Neural cell (in vitro differentiated cells): ENCODE measurements at regions not wholly inside any gene's neighbourhood (a gene's known extent, or its start where the extent isn't known, plus 50 kb on each side); places are given as distances from the start of the nearest gene placed in this dataset.

Experiments
- H2AFZ ChIP-seq: fragments of 200-600, 300-800 bp; sonication (generic), shearing (Covaris generic); 2 replicates; pipeline ENCODE4 v1.6.0; 2014; ENCODE audit warnings: low read depth, mild to moderate bottlenecking, antibody characterized with exemption, low read length, moderate library complexity
- H3F3A ChIP-seq: fragments of 200-600 bp; shearing (Covaris generic); 2 replicates; pipeline ENCODE4 v1.6.1; 2016; ENCODE audit warnings: mild to moderate bottlenecking, moderate library complexity, mixed read lengths, antibody characterized with exemption, low read length; ENCODE audit not compliant: insufficient read depth, poor library complexity, severe bottlenecking
- H3K27ac ChIP-seq: fragments of 200-600, 300-800 bp; sonication (generic), shearing (Covaris generic); 2 replicates; pipeline ENCODE4 v1.5.1; 2014; ENCODE audit warnings: mild to moderate bottlenecking, low read length, moderate library complexity
- H3K27me3 ChIP-seq: fragments of 300-800, 200-600 bp; sonication (generic), shearing (Covaris generic); 2 replicates; pipeline ENCODE4 v1.6.0; 2014; ENCODE audit warnings: mild to moderate bottlenecking, low read depth, low read length, moderate library complexity; ENCODE audit not compliant: insufficient read depth
- H3K36me3 ChIP-seq: fragments of 300-800, 200-600 bp; sonication (generic), shearing (Covaris generic); 2 replicates; pipeline ENCODE4 v1.5.1; 2014; ENCODE audit warnings: mild to moderate bottlenecking, antibody characterized with exemption, low read length, moderate library complexity; ENCODE audit not compliant: insufficient read depth
- H3K4me2 ChIP-seq: fragments of 300-800, 200-600 bp; sonication (generic), shearing (Covaris generic); 2 replicates; pipeline ENCODE4 v1.6.0; 2014; ENCODE audit warnings: mild to moderate bottlenecking, low read length
- H3K4me3 ChIP-seq: fragments of 300-800, 200-600 bp; sonication (generic), shearing (Covaris generic); 2 replicates; pipeline ENCODE4 v1.5.1; 2014; ENCODE audit warnings: mild to moderate bottlenecking, low read length, moderate library complexity
- H3K79me2 ChIP-seq: fragments of 200-600 bp; shearing (Covaris generic); replicated peaks from 2 replicates; pipeline ENCODE4 v1.6.0; 2014; ENCODE audit warnings: mild to moderate bottlenecking, low read length, moderate library complexity; ENCODE audit not compliant: insufficient read depth
- H3K9ac ChIP-seq: fragments of 300-800, 200-600 bp; sonication (generic), shearing (Covaris generic); 2 replicates; pipeline ENCODE4 v1.6.1; 2016; ENCODE audit warnings: mild to moderate bottlenecking, low read length, mixed read lengths
- H3K9me2 ChIP-seq: fragments of 200-600 bp; shearing (Covaris generic); 2 replicates; pipeline ENCODE4 v1.6.1; 2016; ENCODE audit warnings: mild to moderate bottlenecking, low read length, mixed read lengths; ENCODE audit not compliant: insufficient read depth
- H3K9me3 ChIP-seq: fragments of 200-600, 300-800 bp; sonication (generic), shearing (Covaris generic); 2 replicates; pipeline ENCODE4 v1.6.1; 2016; ENCODE audit warnings: mild to moderate bottlenecking, mixed run types, low read length, moderate library complexity, mixed read lengths
- H4K20me1 ChIP-seq: fragments of 200-600 bp; shearing (Covaris generic); 2 replicates; pipeline ENCODE4 v1.6.1; 2016; ENCODE audit warnings: mild to moderate bottlenecking, mixed run types; ENCODE audit not compliant: insufficient read depth
- CTCF ChIP-seq: fragments of 450-650 bp; IDR thresholded peaks from 2 replicates; pipeline ENCODE4 v1.5.1; 2014; ENCODE audit warnings: antibody characterized with exemption, mild to moderate bottlenecking, moderate library complexity; ENCODE audit not compliant: poor library complexity, severe bottlenecking
- EP300 ChIP-seq: fragments of 450-650 bp; conservative IDR thresholded peaks from 2 replicates; pipeline ENCODE4 v1.6.1; 2014; ENCODE audit warnings: antibody characterized with exemption, mild to moderate bottlenecking, moderate library complexity; ENCODE audit not compliant: poor library complexity, severe bottlenecking
- EZH2 ChIP-seq: fragments of 200-600, 300-800 bp; shearing (Covaris generic), sonication (generic); IDR thresholded peaks from 2 replicates; pipeline ENCODE4 v1.6.1; 2014; ENCODE audit warnings: antibody characterized with exemption, low read length, borderline replicate concordance, mild to moderate bottlenecking; ENCODE audit not compliant: insufficient read depth, poor library complexity, severe bottlenecking
- MXI1 ChIP-seq: fragments of 450-650 bp; conservative IDR thresholded peaks from 2 replicates; pipeline ENCODE4 v1.6.1; 2014; ENCODE audit warnings: antibody characterized with exemption, mild to moderate bottlenecking; ENCODE audit not compliant: poor library complexity, severe bottlenecking
- POLR2AphosphoS5 ChIP-seq: IDR thresholded peaks from 2 replicates; pipeline ENCODE4 v1.6.1; 2012
- RAD21 ChIP-seq: fragments of 450-650 bp; conservative IDR thresholded peaks from 2 replicates; pipeline ENCODE4 v1.6.1; 2014; ENCODE audit warnings: antibody characterized with exemption, mild to moderate bottlenecking, moderate library complexity
- REST ChIP-seq: IDR thresholded peaks from 2 replicates; pipeline ENCODE4 v1.6.1; 2012; ENCODE audit warnings: borderline replicate concordance
- SMC3 ChIP-seq: fragments of 450-650 bp; conservative IDR thresholded peaks from 2 replicates; pipeline ENCODE4 v1.6.1; 2014; ENCODE audit warnings: antibody characterized with exemption, mild to moderate bottlenecking, moderate library complexity; ENCODE audit not compliant: poor library complexity
- TAF1 ChIP-seq: IDR thresholded peaks from 2 replicates; pipeline ENCODE4 v1.6.1; 2012; ENCODE audit warnings: low read depth

GRCh38 chr18:28407681-28408080 is 230.8 kb upstream of the CDH2 start:
- Histone ChIP-seq H3K4me2 (no peak overlapping the region), H3F3A (no peaks in the 10 kb centered on the region), H3K9me3 (no peaks in the 10 kb centered on the region), H3K79me2 (no peaks in the 10 kb centered on the region), H3K36me3 (no peaks in the 10 kb centered on the region), H3K27ac (no peak overlapping the region), H3K9ac (no peak overlapping the region), H3K9me2 (no peaks in the 10 kb centered on the region), H4K20me1 (no peaks in the 10 kb centered on the region), H2AFZ (no peak overlapping the region), H3K27me3 (no peaks in the 10 kb centered on the region), H3K4me3 (no peak overlapping the region)
- TF ChIP-seq RAD21: no peak
- no peak for TF ChIP-seq SMC3
- no peak for TF ChIP-seq EP300
- no peak for TF ChIP-seq REST
- TF ChIP-seq CTCF: no peak
- TF ChIP-seq POLR2AphosphoS5: no peak
- no peak for TF ChIP-seq TAF1
- TF ChIP-seq MXI1: no peak
- no peak for TF ChIP-seq EZH2

DNA sequence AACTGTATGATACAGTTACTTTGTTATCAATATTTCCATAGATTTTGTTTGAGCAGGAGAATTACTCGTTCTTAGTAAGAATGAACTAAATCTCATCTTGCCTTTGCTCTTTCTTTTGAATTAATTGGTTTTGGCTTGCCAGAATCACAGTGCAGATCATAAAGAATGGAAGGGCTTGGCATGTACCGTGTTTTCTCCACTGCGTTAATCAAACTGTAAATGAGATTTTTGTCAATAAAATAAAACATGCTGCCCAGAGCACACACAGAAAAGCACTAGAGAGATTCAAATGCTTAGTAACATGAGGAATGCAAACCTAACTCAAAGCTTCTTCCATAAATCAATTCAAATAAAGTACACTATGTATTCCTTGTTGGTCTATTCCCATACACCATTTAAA is 229.6 kb upstream of the CDH2 start:
- no peaks in the 10 kb centered on the region for H3K9me2 ChIP-seq
- no peak overlapping the region for H3K9ac ChIP-seq
- no peak overlapping the region for H3K4me3 ChIP-seq
- H3F3A ChIP-seq: no peaks in the 10 kb centered on the region
- no peaks in the 10 kb centered on the region for H4K20me1 ChIP-seq
- H3K36me3 ChIP-seq: no peaks in the 10 kb centered on the region
- H3K79me2 ChIP-seq: no peaks in the 10 kb centered on the region
- no peak overlapping the region for H3K27ac ChIP-seq
- no peak for TF ChIP-seq POLR2AphosphoS5
- no peak for TF ChIP-seq CTCF
- TF ChIP-seq REST: no peak
- TF ChIP-seq MXI1: no peak
- no peak for TF ChIP-seq TAF1
- TF ChIP-seq EP300: no peak
- no peak for TF ChIP-seq SMC3
- TF ChIP-seq EZH2: no peak
- no peak for TF ChIP-seq RAD21
- no peak overlapping the region for H3K4me2 ChIP-seq
- no peaks in the 10 kb centered on the region for H3K27me3 ChIP-seq
- H2AFZ ChIP-seq: no peak overlapping the region
- H3K9me3 ChIP-seq: no peaks in the 10 kb centered on the region
